ENCODE measurements at regions not wholly inside any gene's neighbourhood (a gene's known extent, or its start where the extent isn't known, plus 50 kb on each side); places are given as distances from the start of the nearest gene placed in this dataset.
"Not testable (repeated sequence)": the region's sequence is repeated elsewhere in the genome, so short reads cannot be mapped to it uniquely, and the experiment has no call there.

- no peak for DNase-seq (ENCODE audit: low spot score)
These were observed 138.3 kb upstream of the ZNF521 start for GRCh38 chr18:25490316-25490715.

GRCh38 chr18:25473008-25473407 is 121.0 kb upstream of the ZNF521 start:
- DNase-seq (ENCODE audit: low spot score): no peak

- DNase-seq (ENCODE audit: low spot score): not testable (repeated sequence)
These were observed 119.0 kb upstream of the ZNF521 start for GRCh38 chr18:25470756-25471524.

GRCh38 chr18:25470062-25470461 is 118.1 kb upstream of the ZNF521 start:
- no peak for DNase-seq (ENCODE audit: low spot score)

GRCh38 chr18:25469489-25469888 is 117.5 kb upstream of the ZNF521 start:
- DNase-seq (ENCODE audit: low spot score): no peak

- DNase-seq (ENCODE audit: low spot score): no peak
These were observed 115.4 kb upstream of the ZNF521 start for GRCh38 chr18:25467226-25467987.

GRCh38 chr18:25465152-25465732 is 113.3 kb upstream of the ZNF521 start:
- DNase-seq (ENCODE audit: low spot score): no peak

- DNase-seq (ENCODE audit: low spot score): no peak
These were observed 112.3 kb upstream of the ZNF521 start for GRCh38 chr18:25464227-25464626.

- DNase-seq (ENCODE audit: low spot score): no peak
These were observed 111.8 kb upstream of the ZNF521 start for GRCh38 chr18:25463726-25464125.

GRCh38 chr18:25459814-25460213 is 107.8 kb upstream of the ZNF521 start:
- DNase-seq (ENCODE audit: low spot score): no peak

- no peak for DNase-seq (ENCODE audit: low spot score)
These were observed 105.6 kb upstream of the ZNF521 start for GRCh38 chr18:25457601-25458000.

GRCh38 chr18:25457126-25457525 is 105.2 kb upstream of the ZNF521 start:
- DNase-seq (ENCODE audit: low spot score): no peak

- no peak for DNase-seq (ENCODE audit: low spot score)
These were observed 104.5 kb upstream of the ZNF521 start for GRCh38 chr18:25456334-25457010.

GRCh38 chr18:25455646-25456045 is 103.7 kb upstream of the ZNF521 start:
- no peak for DNase-seq (ENCODE audit: low spot score)

- DNase-seq (ENCODE audit: low spot score): no peak
These were observed 103.2 kb upstream of the ZNF521 start for GRCh38 chr18:25455159-25455558.

- DNase-seq (ENCODE audit: low spot score): no peak
These were observed 102.8 kb upstream of the ZNF521 start for GRCh38 chr18:25454730-25455129.

GRCh38 chr18:25454270-25454659 is 102.3 kb upstream of the ZNF521 start:
- no peak for DNase-seq (ENCODE audit: low spot score)

- DNase-seq (ENCODE audit: low spot score): no peak
These were observed 101.7 kb upstream of the ZNF521 start for GRCh38 chr18:25453556-25454269.

- DNase-seq (ENCODE audit: low spot score): no peak
These were observed 99.2 kb upstream of the ZNF521 start for GRCh38 chr18:25451077-25451658.

- DNase-seq (ENCODE audit: low spot score): no peak
These were observed 97.1 kb upstream of the ZNF521 start for GRCh38 chr18:25449046-25449445.

- no peak for DNase-seq (ENCODE audit: low spot score)
These were observed 95.0 kb upstream of the ZNF521 start for GRCh38 chr18:25446972-25447371.

GRCh38 chr18:25445430-25445829 is 93.5 kb upstream of the ZNF521 start:
- no peak for DNase-seq (ENCODE audit: low spot score)
